CD4-positive, alpha-beta T cell treated with Interleukin-4 for 1 hour (primary cell): ENCODE measurements at regions not wholly inside any gene's neighbourhood (a gene's known extent, or its start where the extent isn't known, plus 50 kb on each side); places are given as distances from the start of the nearest gene placed in this dataset.

Experiments used
- DNase-seq, 2 donors: peaks; one replicate each; pipeline ENCODE4 v3.0.0-alpha.2; 2020 to 2022

DNA sequence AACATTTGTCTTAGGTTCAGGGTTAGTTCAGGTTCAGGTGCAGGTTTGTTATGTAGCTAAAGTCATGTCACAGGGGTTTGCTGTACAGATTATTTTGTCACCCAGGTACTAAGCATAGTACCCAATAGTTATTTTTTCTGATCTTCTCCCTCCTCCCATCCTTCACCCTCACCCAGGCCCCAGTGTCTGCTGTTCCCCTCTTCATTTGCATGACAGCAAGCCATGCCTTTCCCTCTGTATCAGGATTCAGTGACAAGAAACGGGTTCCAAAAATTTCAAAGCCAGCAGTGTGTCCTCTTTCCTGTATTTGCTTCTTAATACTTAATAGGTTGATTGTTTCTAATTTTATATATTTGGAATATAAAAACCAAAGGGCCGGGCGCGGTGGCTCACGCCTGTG lies 330.8 kb upstream of the SGCD start:
- DNase-seq = no peak

DNA sequence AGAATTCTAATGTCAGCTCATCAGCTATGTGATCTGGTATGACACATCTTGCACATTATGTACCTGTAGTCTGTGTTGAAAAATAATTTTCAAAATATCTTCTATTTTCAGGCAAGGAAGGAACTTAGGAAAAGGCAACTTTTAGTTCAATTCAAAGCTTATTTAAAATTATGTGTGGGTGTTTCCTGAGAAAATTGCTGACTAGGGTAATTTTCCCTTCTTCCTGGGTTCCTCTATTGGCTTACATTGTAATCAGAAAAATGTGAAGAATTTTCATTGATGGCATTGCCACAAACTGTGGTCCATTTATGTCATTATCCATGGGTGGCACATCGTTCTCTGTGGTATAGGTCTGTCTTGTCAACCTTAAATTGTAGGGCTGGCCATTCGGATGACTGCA lies 328.7 kb upstream of the SGCD start:
- no peak for DNase-seq

DNA sequence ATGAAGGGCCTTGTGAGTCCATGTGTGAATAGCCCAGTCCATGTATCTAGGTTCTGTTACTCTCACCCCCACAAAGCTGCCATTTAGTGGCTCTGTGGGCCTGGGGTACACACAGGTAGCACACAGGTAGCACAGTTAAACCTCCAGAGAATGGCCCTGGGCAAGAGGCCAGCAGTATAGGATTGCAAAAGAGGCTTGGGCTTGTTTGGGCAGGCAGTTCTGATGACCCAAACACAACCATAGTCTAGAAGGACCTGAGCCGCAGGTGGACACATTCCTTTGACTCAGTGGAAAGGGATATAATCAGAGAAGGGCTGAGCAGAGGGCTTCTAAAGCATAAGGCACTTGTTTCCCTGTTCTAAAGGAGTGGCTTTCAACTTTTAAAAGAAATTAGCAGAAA lies 326.8 kb upstream of the SGCD start:
- no peak for DNase-seq

DNA sequence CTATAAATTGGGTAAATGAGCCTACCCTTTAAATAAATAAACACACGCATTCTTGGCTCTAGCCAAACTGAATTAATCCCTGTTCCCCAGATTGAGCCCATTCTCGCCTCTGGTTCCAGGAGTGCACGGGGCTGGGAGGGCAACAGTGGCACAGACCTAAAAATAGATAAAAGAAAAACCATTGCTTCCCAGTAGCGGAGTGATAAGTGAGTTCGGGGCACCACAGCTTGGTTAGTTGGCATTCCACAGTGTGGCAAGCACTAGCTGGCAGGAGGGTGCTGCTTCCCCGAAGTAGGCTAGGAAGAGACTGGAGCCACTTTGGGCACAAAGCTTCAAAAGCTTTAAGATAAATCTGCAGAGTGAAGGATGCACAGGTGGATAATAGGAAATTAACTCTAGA lies 322.2 kb upstream of the SGCD start:
- no peak for DNase-seq

DNA sequence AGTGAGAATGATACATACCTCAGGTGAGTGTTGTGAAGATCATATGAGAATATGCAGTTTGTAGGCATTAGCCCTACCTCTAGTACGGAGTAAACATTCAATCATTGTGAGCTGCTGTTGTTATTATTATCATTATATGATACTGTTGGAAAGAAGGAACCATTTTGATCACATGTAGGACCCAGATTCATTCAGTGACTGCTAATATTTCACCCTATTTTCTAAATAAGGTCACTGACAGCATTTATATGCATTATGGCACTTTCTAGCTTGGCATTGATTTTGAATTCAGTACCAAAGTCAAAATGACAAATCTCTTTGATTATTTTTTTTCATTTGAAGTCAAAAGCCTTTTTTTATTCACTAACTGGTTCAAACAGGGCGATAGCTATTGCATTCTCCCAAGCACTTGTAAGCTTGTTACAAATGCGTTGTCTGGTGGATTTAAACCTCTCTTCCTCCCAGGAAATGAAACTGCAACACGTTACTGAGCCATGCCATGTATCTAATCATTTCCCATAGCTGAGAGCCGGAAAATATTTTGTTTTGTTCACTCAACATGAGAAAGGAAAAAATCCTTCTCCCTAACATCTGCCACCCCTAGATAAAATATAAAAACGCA lies 320.8 kb upstream of the SGCD start:
- no peak for DNase-seq

DNA sequence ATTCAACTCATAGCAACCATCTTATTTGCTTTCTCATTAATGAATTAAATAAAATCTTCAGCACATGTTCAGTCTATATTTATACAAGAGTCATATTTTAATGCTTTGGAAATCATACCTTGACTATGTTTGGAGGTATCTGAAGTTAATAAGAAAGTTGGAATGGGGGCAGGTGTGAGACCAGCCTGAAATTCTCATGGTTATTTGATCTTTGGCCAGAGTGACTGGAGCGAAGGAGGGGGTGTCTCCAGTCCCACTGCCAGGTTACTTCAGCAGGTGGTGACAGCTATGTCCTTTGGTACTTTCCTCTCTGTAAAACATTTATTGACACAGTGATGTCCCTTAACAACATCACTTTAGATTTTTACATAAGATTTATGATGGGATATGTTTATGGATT lies 318.1 kb upstream of the SGCD start:
- DNase-seq = no peak

DNA sequence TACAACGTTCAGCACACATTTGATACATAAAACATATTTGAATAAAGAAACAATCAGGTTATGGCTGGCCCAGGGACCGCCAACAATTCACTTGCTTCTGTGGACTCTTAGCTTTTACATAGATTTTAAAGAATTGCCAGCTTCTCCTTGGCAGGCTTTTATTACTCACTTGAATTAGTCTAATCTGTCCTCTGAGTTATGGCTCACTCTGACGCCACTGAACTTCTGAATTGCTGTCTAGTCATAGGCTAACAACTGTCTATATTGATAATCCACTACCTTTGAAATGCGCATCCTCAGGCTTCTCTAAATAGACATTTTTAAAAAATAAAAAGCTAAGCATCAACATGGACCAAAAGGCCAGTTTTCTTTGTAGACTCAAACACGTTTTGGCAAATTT lies 317.4 kb upstream of the SGCD start:
- no peak for DNase-seq

DNA sequence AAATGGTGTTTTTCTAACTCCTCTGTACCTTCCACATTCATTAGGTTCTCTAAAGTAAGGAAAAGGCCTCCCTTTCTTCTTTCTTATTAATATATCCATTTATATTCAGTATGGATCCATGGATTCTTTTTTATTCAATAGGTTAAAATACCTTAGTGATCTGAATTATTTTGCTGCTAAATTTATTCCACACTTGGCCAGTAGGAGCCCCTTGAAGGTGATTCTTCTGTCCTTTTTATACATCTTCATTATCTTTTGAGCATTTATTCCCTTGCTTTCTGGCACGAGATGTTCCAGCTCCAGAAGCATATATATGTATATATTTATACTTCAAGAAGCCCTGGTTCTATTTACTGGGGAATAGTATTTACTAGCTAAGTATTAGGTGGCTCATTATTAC lies 311.8 kb upstream of the SGCD start:
- DNase-seq = no peak

DNA sequence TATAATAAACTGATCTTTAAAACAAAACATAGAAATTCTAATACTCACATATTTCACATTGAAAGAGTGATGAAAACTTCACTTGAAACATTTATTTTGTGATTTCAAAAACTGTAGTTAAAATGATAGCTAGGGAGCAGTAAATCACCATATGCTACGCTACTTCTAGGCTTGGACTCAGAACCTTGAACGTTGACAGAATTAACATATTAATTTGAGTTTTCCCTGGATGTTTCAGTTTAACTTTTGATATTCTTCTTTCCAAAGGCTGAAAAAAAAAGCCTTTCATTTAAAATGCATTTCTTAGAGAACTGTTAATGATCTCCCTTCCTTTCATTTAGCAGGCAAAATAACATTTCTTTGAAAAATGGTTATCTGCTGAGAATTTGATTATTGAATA lies 307.8 kb upstream of the SGCD start:
- DNase-seq = no peak

DNA sequence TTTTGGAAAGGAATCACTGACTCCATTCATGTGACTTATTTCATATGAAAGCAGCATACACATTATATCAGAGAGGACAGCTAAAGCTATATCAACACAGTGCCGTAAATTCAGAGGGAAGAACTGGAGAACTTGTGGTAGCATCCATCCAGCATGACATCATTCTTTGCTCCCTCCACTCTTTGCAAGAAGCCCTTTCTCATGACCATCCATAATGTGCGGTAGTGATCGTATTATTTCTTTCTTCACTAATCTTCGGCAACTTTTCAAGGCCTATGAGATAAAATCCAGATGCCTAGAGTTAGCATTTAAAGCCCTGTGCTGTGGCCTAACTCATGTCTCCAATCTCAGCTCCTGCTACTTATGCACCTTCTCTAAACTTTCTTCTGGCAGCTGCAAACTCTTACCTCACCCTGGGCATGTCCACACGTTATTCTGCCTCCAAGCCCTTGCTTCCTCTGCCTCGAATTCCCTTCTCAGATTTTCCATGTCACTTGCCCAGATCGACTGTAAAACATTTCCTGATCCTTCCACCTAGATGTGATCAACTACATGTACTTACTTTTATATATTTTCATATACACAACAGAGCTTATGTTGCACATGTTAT lies 307.3 kb upstream of the SGCD start:
- no peak for DNase-seq

DNA sequence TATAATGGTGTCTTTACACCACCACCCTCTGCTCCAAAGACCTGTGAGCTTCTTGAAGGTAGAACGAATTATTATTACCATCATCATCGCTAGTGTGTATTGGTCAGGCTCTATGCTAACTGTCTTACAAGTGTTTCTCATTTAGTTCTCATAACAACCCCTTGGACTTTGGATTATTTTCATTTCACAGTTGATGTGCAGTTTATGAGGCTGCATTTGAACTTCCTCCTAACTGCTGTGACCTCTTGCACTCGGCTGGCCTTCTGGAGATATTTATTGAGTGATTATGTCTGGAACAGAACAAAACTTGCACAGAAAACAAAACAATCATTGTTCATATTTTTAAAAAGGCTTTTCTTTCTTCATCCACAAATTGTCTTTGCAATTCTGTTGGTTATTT lies 306.3 kb upstream of the SGCD start:
- no peak for DNase-seq

DNA sequence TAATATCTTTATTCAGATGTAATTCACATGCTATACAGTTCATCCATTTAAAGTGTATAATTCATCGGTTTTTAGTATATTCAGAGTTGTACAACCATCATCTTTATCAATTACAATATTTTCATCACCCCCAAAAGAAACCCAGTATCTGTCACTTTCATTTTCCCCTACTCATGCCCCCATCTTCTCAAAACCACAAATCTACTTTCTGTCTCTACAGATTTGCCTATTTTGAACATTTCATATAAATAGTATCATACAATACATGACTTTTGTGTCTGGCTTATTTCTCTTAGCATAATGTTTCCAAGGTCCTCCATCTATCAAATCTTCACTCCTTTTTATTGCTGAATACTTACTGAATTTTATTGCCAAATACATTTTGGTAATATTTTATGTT lies 305.1 kb upstream of the SGCD start:
- DNase-seq = no peak

DNA sequence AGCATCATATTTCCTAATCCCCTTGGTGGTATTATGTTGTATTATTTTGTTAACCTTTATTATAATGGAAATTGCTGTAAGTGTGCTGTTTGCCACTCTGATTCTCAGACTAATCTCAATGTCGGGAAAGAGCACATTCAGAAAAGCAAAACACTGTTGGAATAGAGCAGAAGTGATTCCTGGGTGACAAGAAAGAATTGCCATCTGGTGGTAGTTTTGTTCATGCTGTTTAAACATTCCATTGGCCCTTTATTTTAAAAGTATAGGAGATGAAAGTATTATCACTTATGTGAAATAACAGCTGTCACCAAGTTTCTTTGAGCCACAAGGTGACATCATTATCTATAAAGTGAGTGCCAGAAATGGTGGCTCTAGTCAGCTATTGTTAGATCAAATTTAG lies 301.3 kb upstream of the SGCD start:
- no peak for DNase-seq

DNA sequence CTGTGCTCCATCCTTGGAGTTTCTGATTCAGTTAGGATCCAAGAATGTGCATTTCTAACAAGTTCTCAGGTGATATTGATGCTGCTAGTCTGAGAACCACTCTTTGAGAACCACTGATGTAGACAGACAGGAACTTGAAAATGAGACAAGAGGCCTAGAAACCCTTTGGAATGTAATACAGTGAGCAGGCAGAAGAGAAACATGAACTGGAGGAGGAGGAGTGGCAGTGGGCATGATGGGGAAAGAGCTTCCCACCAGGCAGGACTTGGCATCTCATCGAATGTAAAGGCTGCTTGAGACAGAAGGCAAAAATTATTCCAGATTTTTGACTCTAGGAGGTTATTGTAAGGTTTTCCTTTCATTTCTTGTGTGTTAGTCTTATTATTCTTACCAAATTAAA lies 295.8 kb upstream of the SGCD start:
- DNase-seq = no peak

DNA sequence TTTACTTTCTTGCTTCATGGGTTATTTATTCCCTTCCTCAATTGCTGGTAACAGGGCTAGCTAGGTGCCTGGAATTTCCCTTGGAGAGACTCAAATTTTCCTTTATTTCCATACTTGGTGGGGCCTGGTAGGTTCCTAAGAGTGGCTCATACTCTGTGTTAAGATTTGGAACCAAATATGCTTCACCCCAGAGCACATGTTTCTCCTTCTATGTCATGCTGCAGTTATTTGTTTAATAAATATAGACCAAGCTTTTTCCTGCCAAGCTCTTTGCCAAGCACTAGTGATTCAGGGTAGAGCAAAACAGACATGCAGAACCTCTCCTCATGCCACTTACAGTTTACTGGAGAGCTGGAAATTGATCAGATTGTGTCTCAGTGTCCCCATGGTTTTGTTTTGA lies 290.3 kb upstream of the SGCD start:
- DNase-seq = no peak

DNA sequence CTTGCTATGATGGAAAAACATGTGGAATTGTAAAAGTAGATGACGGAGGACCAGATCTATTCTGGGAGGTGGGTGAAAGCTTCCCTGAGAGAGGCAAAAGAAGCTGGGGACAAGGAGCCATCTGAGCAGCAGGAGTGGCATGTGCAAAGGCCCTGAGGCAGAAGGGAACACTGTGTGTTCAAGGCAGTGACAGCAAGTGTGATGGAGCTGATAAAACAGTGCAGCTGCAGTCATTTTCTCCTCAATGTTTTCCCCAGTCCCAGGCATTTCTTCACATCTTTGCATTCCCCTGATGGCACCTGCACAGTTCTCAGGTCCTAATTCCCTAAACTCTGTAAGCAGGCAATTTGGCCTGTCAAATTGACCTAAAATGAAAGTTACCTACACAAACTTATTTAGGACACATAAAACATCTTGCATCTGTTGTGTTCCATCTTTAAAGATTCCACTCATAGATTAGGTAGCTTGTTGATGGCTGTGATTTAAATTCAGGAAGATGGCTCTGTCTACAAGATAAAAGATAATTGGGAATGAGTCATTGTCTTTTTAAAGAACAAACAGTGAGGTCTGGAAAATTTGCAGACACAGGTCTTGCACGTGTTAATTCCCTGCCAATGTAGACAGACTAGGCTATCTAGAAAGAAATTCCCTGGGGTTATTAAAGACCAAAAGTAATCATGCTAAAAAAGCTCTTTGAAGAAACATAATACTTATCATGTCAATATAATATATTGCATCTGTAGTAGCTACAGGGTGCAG lies 289.6 kb upstream of the SGCD start:
- no peak for DNase-seq

DNA sequence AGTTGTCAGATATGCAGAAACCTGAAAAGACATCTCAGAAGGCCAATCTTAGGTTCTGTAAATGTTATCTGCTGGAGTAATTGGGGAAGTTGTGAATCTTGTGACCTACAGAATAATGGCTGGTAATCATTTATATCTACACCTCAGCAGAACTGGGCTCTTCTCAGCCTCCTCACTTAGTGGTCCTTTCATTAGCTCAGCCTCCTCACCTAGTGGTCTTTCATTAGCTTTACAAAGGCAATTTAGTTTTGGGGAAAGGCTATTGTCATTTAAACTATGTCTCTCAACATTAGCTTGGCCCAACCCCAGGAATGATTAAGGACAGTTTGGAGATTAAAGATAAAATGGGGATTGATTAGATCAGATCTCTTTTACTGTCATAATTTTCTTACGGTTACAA lies 284.2 kb upstream of the SGCD start:
- no peak for DNase-seq

DNA sequence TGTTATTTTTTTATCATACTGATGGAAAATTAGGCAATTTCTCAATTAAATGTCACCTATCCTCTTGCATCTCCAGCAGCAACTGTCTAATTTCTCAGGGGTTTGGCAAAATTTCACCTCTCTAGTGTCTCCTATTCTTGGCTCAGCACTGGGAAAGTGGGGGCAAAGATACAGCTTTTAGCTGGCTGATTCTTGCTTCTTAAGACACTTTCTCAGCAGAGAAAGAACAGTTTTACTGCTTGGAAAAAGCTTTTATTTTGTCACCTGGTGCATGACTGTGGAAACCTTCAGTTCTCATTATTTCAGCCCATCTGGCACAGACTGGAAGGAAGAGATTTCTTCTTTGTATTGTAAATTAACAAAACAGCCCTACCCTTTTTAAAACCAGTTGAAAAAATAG lies 283.6 kb upstream of the SGCD start:
- DNase-seq = no peak

DNA sequence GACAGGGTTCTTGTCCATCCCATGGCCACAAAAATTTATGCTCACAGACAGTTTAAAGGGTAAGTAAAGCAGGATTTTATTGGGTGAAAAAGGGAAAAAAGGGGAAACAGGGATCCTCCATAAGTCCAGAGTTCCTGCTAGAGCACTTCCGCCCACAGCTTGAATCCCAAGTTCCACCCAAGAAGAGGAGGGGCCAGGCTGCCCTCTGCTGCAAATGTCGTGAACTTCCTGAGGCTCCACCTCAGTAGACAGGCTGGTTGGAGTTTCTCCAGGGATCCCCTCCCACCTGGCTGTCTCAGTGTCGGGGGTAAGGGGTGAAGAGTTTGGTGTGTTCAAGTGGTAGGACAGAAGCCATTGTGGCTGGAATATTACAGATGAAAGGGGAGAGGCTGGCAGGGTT lies 275.0 kb upstream of the SGCD start:
- DNase-seq = no peak

DNA sequence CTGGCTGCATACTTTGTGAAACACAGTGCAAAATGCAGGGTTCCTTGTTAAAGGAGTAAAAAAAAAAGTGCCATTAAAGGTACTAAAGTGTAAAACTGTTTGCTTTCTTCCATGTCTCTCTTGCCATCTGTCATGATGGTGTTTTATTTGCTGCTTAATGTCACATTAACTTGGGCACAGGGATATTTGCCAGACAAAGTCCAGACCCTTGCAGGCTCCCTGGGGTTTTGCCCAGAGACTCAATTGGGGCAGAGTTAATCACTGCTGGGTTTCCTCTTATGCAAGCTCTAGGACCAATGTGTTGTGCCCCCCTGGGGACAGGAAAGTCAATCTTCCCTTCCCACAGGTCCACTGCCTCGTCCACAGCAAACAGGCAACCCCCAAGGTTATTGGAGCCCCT lies 274.3 kb upstream of the SGCD start:
- no peak for DNase-seq

DNA sequence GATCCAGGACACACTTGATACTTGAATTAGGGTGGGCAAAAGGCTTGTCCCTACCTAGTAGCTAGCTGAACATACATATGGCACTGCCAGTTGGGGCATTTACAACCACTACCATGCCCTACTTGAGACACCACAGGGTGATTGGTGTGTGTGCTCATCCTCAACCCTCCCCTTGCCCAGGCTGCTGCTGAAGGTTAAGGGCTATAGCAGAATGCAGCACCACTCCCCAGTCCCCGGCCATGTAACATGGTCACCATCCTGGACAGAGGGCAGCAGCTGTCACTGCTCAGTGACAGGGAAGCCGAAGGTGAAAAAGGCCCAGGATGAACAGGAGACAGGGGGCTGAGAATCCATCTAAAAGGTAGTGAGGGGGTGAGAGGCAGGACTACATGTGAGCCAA lies 273.9 kb upstream of the SGCD start:
- DNase-seq = no peak

DNA sequence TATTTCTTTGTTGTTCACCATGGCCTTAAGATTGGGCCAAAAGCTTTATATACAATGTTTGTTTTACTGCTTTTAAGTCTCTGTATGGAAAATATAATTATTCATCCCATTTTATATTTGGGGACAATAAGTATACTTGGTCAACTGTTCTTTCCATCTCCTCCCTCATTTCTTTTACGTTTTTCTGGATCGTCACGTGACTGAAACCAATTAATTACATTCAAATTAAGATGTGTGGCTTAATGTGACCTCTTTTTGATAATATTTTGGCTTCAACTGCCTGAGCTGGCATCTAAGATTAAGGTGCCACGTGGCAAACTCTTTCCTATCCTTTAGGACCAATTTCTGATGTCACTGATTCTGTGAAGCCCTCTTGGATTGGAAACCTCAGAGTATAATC lies 250.1 kb upstream of the SGCD start:
- DNase-seq = no peak

DNA sequence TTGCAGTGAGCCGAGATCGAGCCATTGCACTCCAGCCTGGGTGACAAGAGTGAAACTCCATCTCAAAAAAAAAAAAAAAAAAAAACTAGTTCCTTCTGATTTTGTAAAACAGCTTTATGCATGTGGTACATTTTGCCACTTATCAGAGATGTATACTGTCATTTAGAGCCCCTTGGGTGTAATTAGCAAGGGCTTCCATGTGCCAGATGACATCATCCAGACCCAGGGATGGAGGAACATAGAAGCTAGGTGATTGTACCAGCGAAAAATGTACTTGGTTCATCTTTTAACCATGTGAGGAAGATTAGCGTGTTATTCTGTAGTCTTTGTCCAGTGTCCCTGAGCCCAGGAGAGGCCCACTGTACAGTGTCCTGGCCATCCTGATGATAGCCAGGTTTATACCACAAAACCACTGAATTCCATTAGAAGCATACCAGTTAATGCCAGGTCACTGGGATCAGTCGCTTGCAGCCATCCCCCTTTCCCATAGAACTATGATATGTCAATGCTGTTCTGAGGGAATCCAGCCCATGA lies 239.3 kb upstream of the SGCD start:
- DNase-seq = no peak
